ENCODE measurements at regions not wholly inside any gene's neighbourhood (a gene's known extent, or its start where the extent isn't known, plus 50 kb on each side); places are given as distances from the start of the nearest gene placed in this dataset.

DNA sequence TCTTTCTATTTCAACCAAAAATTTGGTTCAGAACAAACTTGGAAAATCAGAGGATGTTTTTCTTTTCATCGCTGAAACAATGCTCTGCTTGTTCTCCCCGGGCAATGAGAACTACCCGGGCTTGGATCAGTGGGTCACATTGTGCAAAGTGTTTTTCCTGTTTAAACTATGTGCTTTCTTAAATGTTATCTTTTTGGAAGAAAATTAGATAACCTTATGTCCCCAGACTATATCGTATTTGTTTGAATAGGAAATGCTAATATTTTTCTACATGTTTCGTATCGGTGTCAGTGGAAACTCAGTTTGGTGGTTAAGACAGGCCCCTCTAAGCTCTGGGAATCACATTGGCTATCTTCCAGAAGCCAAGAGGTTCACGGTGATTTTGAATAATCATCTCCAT lies 319.5 kb upstream of the NFE2L3 start:
- Mint-ChIP-seq H3K36me3 (no peaks in the 10 kb centered on the region), H3K27me3 (peaks cover 18% of the 10 kb centered on the region)
- no peak for ATAC-seq

DNA sequence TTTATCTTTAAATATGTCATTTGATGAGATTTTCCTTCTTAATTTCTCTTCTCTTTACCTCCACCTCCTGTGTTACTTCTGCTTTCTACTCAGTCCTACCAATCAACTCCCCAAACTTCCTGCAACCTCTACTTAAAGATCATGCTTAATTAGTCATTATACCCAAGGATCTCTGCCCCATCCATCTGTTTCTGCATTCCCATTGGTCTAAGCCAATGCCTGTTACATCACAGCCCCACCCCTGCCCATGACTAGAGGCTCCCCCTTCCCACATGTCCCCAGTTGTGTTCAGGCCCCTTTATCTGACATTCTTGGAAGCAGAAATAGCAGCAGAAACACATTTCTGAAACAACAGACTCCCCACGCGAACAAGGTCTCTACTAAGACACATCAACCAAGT lies 319.1 kb upstream of the NFE2L3 start:
- Mint-ChIP-seq H3K4me1 (no peaks in the 10 kb centered on the region), H3K9me3 (no peaks in the 10 kb centered on the region), H3K27ac (no peak overlapping the region), H3K27me3 (peaks cover 14% of the 10 kb centered on the region), H3K36me3 (no peaks in the 10 kb centered on the region), H3K4me3 (no peak overlapping the region)
- no peak for ATAC-seq

More for the DNA sequence above, 319.5 kb upstream of the NFE2L3 start:
- Mint-ChIP-seq H3K4me1 (no peaks in the 10 kb centered on the region), H3K4me3 (no peak overlapping the region), H3K27ac (no peak overlapping the region), H3K9me3 (no peaks in the 10 kb centered on the region)

- H3K27me3 Mint-ChIP-seq, result peaks cover 14% of the 10 kb centered on the region
- H3K4me3 Mint-ChIP-seq, result no peak overlapping the region
- no peaks in the 10 kb centered on the region for H3K4me1 Mint-ChIP-seq
- no peaks in the 10 kb centered on the region for H3K36me3 Mint-ChIP-seq
- H3K9me3 Mint-ChIP-seq, result no peaks in the 10 kb centered on the region
- H3K27ac Mint-ChIP-seq, result no peak overlapping the region
- ATAC-seq, result no peak
Measured at GRCh38 chr7:25834050-25834449, 317.9 kb upstream of the NFE2L3 start.

DNA sequence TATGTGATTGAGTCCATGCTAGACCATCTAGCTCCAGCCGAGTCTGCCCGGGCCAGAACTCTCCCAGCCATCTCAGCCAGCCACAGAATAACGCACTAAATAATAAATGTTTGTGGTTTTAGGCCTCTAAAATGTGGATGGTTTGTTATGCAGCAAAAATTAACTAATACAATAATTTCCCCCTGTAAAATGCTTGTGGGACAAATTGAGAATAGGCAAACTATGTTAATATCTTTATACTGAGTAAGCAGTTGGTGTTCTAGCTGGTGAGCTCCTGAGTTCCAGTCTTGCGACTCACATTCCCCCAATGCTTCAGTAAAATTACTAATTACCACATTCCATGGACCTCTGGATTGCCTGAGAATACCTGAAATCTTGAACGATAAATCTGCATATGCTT lies 316.8 kb upstream of the NFE2L3 start:
- no peaks in the 10 kb centered on the region for H3K4me1 Mint-ChIP-seq
- H3K27me3 Mint-ChIP-seq, result peaks cover 14% of the 10 kb centered on the region
- H3K27ac Mint-ChIP-seq, result no peak overlapping the region
- no peaks in the 10 kb centered on the region for H3K36me3 Mint-ChIP-seq
- no peak for ATAC-seq
- no peaks in the 10 kb centered on the region for H3K9me3 Mint-ChIP-seq
- H3K4me3 Mint-ChIP-seq, result no peak overlapping the region

- no peak for ATAC-seq
- peaks cover 24% of the 10 kb centered on the region for H3K27me3 Mint-ChIP-seq
- no peaks in the 10 kb centered on the region for H3K36me3 Mint-ChIP-seq
- no peak overlapping the region for H3K27ac Mint-ChIP-seq
- no peak overlapping the region for H3K4me3 Mint-ChIP-seq
- no peaks in the 10 kb centered on the region for H3K4me1 Mint-ChIP-seq
- H3K9me3 Mint-ChIP-seq, result no peaks in the 10 kb centered on the region
Measured at GRCh38 chr7:25839084-25839769, 312.8 kb upstream of the NFE2L3 start.

- Mint-ChIP-seq H3K4me3 (no peak overlapping the region), H3K9me3 (no peaks in the 10 kb centered on the region), H3K4me1 (no peaks in the 10 kb centered on the region), H3K36me3 (no peaks in the 10 kb centered on the region), H3K27me3 (peaks cover 24% of the 10 kb centered on the region), H3K27ac (no peak overlapping the region)
- no peak for ATAC-seq
Measured at GRCh38 chr7:25840209-25840792, 311.7 kb upstream of the NFE2L3 start.

DNA sequence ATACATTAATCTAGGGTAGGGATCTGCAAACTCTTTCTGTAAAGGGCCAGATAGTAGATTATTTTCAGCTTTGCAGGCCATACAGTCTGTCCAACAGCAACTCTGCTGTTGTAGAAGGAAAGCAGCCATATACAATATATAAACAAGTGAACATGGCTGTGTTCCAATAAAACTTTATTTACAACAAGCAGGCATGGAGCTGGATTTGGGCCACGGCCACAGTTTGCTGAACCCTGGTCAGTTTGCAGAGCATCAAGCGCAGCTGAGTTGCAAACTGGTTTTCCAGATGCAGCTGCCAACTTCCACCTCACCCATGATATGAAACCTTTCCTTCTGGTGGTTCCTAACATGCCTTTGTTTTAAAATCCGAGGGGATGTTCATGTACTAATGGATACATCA lies 310.4 kb upstream of the NFE2L3 start:
- Mint-ChIP-seq H3K36me3 (no peaks in the 10 kb centered on the region), H3K4me1 (no peaks in the 10 kb centered on the region), H3K27ac (no peak overlapping the region), H3K9me3 (no peaks in the 10 kb centered on the region), H3K4me3 (no peak overlapping the region), H3K27me3 (peaks cover 20% of the 10 kb centered on the region)
- no peak for ATAC-seq

GRCh38 chr7:25842201-25842733 lies 309.7 kb upstream of the NFE2L3 start:
- H3K27ac Mint-ChIP-seq, result no peak overlapping the region
- H3K36me3 Mint-ChIP-seq, result no peaks in the 10 kb centered on the region
- no peaks in the 10 kb centered on the region for H3K9me3 Mint-ChIP-seq
- H3K27me3 Mint-ChIP-seq, result peaks cover 13% of the 10 kb centered on the region
- no peak for ATAC-seq
- H3K4me3 Mint-ChIP-seq, result no peak overlapping the region
- H3K4me1 Mint-ChIP-seq, result no peaks in the 10 kb centered on the region

DNA sequence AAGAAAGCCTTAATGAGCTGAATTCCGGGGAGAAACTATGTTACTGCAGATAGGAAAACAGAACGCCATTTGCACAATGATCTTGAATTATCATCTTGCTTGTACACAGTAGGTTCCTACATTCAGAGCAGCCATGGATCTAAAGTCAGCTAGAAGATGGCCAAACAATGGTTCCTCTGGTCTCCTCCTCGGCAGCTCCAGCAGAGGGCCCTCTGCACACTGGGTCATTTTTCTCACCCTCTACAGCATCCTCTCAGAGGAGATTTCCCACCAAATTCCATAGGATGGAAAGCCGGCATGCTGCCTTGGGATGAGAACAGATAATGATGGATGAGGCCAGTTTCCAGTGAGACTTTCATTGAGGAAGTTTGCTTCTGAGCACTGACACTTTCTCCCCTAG lies 308.5 kb upstream of the NFE2L3 start:
- Mint-ChIP-seq H3K27ac (no peak overlapping the region), H3K36me3 (no peaks in the 10 kb centered on the region), H3K27me3 (peaks cover 11% of the 10 kb centered on the region), H3K4me1 (no peaks in the 10 kb centered on the region), H3K9me3 (no peaks in the 10 kb centered on the region), H3K4me3 (no peak overlapping the region)
- ATAC-seq, result no peak

DNA sequence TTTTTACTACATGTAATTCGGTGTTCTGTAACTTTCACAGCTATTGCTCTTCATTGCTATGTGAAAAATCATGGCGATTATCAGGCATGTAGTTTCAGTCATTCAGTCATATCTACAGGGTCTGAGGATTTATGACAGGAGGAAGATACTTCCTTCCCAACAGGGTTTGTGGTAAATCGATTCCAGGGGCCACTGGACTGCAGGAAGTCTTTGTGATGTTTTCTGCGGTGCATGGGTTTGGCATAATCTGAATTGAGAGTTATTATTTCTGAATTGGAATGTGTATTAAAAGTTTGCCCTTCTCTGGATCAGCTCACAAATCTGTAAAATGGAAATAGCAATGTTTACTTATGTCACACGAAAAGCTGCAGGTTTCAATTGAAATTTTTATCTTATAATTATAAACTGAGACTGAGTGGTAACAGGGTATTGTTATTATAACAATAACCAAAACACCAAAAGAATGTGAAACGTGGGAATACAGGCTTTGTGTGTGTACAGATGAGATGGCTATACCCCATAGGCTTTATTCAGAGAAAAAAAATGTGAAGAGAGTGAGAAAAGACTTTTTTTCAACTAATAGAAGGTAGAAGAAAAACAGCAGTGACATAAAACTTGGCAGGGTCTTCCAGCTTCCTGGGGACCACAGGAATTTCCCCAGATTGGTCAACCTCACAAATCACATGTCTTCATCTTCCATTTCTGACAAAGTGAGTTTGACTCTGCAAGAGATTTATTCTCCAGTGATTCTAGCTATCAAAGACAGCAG lies 307.7 kb upstream of the NFE2L3 start:
- no peak for ATAC-seq
- H3K4me3 Mint-ChIP-seq, result no peak overlapping the region
- H3K9me3 Mint-ChIP-seq, result no peaks in the 10 kb centered on the region
- no peaks in the 10 kb centered on the region for H3K36me3 Mint-ChIP-seq
- no peak overlapping the region for H3K27ac Mint-ChIP-seq
- peaks cover 11% of the 10 kb centered on the region for H3K27me3 Mint-ChIP-seq
- H3K4me1 Mint-ChIP-seq, result no peaks in the 10 kb centered on the region

DNA sequence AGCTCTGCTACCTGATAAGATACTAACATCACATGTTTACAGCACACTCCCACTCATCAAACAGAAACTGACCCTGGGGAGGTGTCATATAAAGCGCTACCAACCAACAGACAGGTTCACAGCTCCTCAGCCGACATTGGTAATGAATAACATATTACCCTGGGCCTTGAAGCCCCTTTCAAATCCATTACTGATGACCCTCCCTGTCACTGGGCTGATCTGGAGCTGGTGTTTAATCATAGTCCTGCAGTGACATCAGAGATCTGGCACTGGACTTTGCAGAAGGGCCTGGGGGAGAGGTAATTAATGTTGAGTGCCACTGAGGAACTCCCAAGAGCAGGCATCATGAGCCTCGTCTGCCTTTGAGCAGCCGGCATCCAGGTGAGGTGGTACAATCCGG lies 306.5 kb upstream of the NFE2L3 start:
- Mint-ChIP-seq H3K9me3 (no peaks in the 10 kb centered on the region), H3K36me3 (no peaks in the 10 kb centered on the region), H3K4me1 (no peaks in the 10 kb centered on the region), H3K4me3 (no peak overlapping the region), H3K27ac (no peak overlapping the region), H3K27me3 (peaks cover 22% of the 10 kb centered on the region)
- ATAC-seq, result no peak

GRCh38 chr7:25846722-25847121 lies 305.3 kb upstream of the NFE2L3 start:
- Mint-ChIP-seq H3K4me1 (peaks cover 4% of the 10 kb centered on the region), H3K27ac (no peak overlapping the region), H3K9me3 (no peaks in the 10 kb centered on the region), H3K27me3 (peaks cover 35% of the 10 kb centered on the region), H3K4me3 (no peak overlapping the region), H3K36me3 (no peaks in the 10 kb centered on the region)
- no peak for ATAC-seq

- H3K4me3 Mint-ChIP-seq, result no peak overlapping the region
- H3K27me3 Mint-ChIP-seq, result peaks cover 37% of the 10 kb centered on the region
- no peak for ATAC-seq
- H3K9me3 Mint-ChIP-seq, result no peaks in the 10 kb centered on the region
- no peaks in the 10 kb centered on the region for H3K36me3 Mint-ChIP-seq
- H3K27ac Mint-ChIP-seq, result no peak overlapping the region
- H3K4me1 Mint-ChIP-seq, result peaks cover 8% of the 10 kb centered on the region
Measured at GRCh38 chr7:25847336-25848070, 304.5 kb upstream of the NFE2L3 start.

- Mint-ChIP-seq H3K4me3 (no peak overlapping the region), H3K36me3 (no peaks in the 10 kb centered on the region), H3K27me3 (peaks cover 47% of the 10 kb centered on the region), H3K4me1 (peaks cover 8% of the 10 kb centered on the region), H3K27ac (no peak overlapping the region), H3K9me3 (no peaks in the 10 kb centered on the region)
- no peak for ATAC-seq
Measured at GRCh38 chr7:25849500-25850184, 302.4 kb upstream of the NFE2L3 start.

DNA sequence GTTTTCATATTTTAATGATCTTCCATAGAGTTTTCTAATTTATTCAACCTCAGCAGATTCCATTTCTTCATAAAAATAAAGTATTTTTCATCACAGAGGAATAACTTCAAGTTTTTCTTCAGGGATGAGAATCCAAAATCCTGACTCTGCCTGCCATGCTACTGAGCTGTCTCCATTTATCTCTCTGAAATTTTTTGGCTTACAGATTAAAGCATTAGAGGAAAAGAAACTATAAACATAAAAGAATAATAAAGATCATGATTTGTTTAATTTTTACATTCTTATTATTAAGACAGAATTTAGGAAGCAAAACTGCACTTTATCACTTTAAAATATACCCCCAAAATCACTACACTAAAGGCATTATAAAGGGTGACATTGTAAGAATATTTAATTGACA lies 301.8 kb upstream of the NFE2L3 start:
- H3K4me3 Mint-ChIP-seq, result no peak overlapping the region
- H3K36me3 Mint-ChIP-seq, result no peaks in the 10 kb centered on the region
- H3K4me1 Mint-ChIP-seq, result peaks cover 8% of the 10 kb centered on the region
- no peaks in the 10 kb centered on the region for H3K9me3 Mint-ChIP-seq
- peaks cover 47% of the 10 kb centered on the region for H3K27me3 Mint-ChIP-seq
- ATAC-seq, result no peak
- no peak overlapping the region for H3K27ac Mint-ChIP-seq
